T-cell (primary cell): ENCODE measurements at regions not wholly inside any gene's neighbourhood (a gene's known extent, or its start where the extent isn't known, plus 50 kb on each side); places are given as distances from the start of the nearest gene placed in this dataset.

Experiments used
- ATAC-seq, 4 experiments: fragments of 200-7000 bp in 3 of 4; fragments of 150-1000 bp in 1 of 4; cut with Tn5 transposase; replicated peaks in 1 of 4; 1 replicate in 3 of 4; 2 replicates in 1 of 4; pipeline ENCODE4 v1.10.0; 2021; ENCODE audit warnings: moderate library complexity in 3 of 4, mild to moderate bottlenecking in 2 of 4, moderate number of reproducible peaks in 1 of 4
- CTCF ChIA-PET, 2 donors: fragments of 300-600 bp; sonication (Branson Sonifier 250); formaldehyde crosslinking; loops; one replicate each; lab custom pipeline; 2022; ENCODE audit warnings: antibody characterized with exemption in 2 of 2; lab: Charles Lee
- POLR2A ChIA-PET, 2 donors: fragments of 300-600 bp; sonication (Branson Sonifier 250); formaldehyde crosslinking; loops; one replicate each; lab custom pipeline; 2022; ENCODE audit warnings: antibody characterized with exemption in 2 of 2; lab: Charles Lee
- DNase-seq, 35 experiments: peaks; one replicate each; pipeline versions ENCODE4 v3.0.0 to v3.0.0-alpha.2; 2013 to 2023
- H3K27ac ChIP-seq: one replicate; pipeline ENCODE4 v1.5.1; 2013; ENCODE audit warnings: low read length
- H3K27me3 ChIP-seq, 2 experiments: replicated peaks in 1 of 2; 1 replicate in 1 of 2; 2 replicates in 1 of 2; pipeline versions ENCODE4 v1.6.1 to v1.7.0; 2013; ENCODE audit warnings: low read length in 1 of 2, mixed read lengths in 1 of 2; ENCODE audit not compliant: control insufficient read depth in 2 of 2, insufficient read depth in 2 of 2; ENCODE audit errors: extremely low read depth in 1 of 2
- H3K36me3 ChIP-seq, 2 donors: 1 replicate in 1 of 2; 2 replicates in 1 of 2; pipeline versions ENCODE4 v1.6.1 to v1.7.0; 2013; ENCODE audit warnings: low read length in 1 of 2; ENCODE audit not compliant: control insufficient read depth in 2 of 2, insufficient read depth in 1 of 2; ENCODE audit errors: extremely low read depth in 1 of 2
- H3K4me1 ChIP-seq, 2 experiments: 1 replicate in 1 of 2; 2 replicates in 1 of 2; pipeline versions ENCODE4 v1.6.1 to v1.7.0; 2013; ENCODE audit warnings: low read length in 2 of 2, mixed read lengths in 1 of 2; ENCODE audit not compliant: insufficient read depth in 2 of 2, control insufficient read depth in 1 of 2; ENCODE audit errors: extremely low read depth in 1 of 2
- H3K4me3 ChIP-seq, 2 donors: 1 replicate in 1 of 2; 2 replicates in 1 of 2; pipeline versions ENCODE4 v1.5.1 to v1.7.0; 2013; ENCODE audit warnings: mild to moderate bottlenecking in 2 of 2, low read length in 1 of 2, moderate library complexity in 1 of 2; ENCODE audit not compliant: control insufficient read depth in 1 of 2; ENCODE audit errors: extremely low read depth in 1 of 2
- H3K9me3 ChIP-seq: 2 replicates; pipeline ENCODE4 v1.7.0; 2013
- H3K27ac Mint-ChIP-seq, 2 donors: one replicate each; pipeline ENCODE4 v1.8.0; 2020 to 2021; ENCODE audit warnings: mild to moderate bottlenecking in 2 of 2, mixed read lengths in 2 of 2
- H3K27me3 Mint-ChIP-seq, 2 donors: one replicate each; pipeline ENCODE4 v1.8.0; 2021 to 2022; ENCODE audit warnings: mixed read lengths in 2 of 2
- H3K36me3 Mint-ChIP-seq: one replicate; pipeline ENCODE4 v1.8.0; 2021; ENCODE audit warnings: mixed read lengths
- H3K4me1 Mint-ChIP-seq, 3 donors: one replicate each; pipeline ENCODE4 v1.8.0; 2020 to 2022; ENCODE audit warnings: mixed read lengths in 3 of 3, mild to moderate bottlenecking in 1 of 3
- H3K4me3 Mint-ChIP-seq, 3 donors: one replicate each; pipeline ENCODE4 v1.8.0; 2020 to 2022; ENCODE audit warnings: mild to moderate bottlenecking in 3 of 3, mixed read lengths in 3 of 3, moderate library complexity in 3 of 3
- H3K9me3 Mint-ChIP-seq, 3 donors: one replicate each; pipeline ENCODE4 v1.8.0; 2020 to 2022; ENCODE audit warnings: mixed read lengths in 3 of 3
- WGBS: methylation state at CpG from one replicate; pipeline ENCODE4 v1.1.5; 2013; ENCODE audit warnings: missing lambda C conversion rate; ENCODE audit not compliant: insufficient coverage; 5-methylcytosine and 5-hydroxymethylcytosine counted together

DNA sequence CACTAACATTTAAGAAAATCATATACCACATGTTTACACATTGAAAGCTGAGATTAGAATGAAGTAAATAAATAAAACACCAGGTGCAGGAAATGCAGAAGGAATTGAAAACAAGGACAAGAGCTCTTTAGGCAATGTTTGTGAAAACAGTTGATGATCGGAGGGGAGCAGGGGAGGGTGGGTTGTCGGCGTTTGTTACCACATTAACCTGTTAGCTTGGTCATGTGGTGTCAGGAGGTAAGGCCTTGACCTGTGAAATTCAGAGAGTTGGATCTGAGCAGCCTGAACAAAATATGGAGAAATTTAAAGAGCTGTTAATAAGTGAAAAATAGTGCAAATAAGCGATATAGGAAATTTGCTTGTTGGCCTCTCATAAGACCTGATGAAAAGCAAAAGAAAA, 759.9 kb downstream of the PDHA2 start:
- ATAC-seq = no peak
- H3K36me3 ChIP-seq = no peaks in the 10 kb centered on the region
- Mint-ChIP-seq H3K9me3 (peaks cover 0 to 7% (median 0%) of the 10 kb centered on the region in 3 donors), H3K27ac (no peak overlapping the region), H3K4me1 (no peaks in the 10 kb centered on the region), H3K36me3 (no peaks in the 10 kb centered on the region), H3K27me3 (no peaks in the 10 kb centered on the region), H3K4me3 (no peak overlapping the region)
- 98% methylated on average over 3 of the region's 4 CpGs for WGBS
- no peaks in the 10 kb centered on the region for H3K9me3 ChIP-seq
- H3K4me3 ChIP-seq = no peak overlapping the region
- H3K4me1 ChIP-seq = no peaks in the 10 kb centered on the region
- ChIA-PET CTCF (no interaction called here), POLR2A (interaction anchor here in 1 of 2 donors (0.7 kb wide), 1 partner anchor 541 kb away, joined by 7 read pairs; no protein-coding TSS in a partner anchor)
- H3K27me3 ChIP-seq = no peaks in the 10 kb centered on the region
- no peak for DNase-seq
- H3K27ac ChIP-seq = no peak overlapping the region

DNA sequence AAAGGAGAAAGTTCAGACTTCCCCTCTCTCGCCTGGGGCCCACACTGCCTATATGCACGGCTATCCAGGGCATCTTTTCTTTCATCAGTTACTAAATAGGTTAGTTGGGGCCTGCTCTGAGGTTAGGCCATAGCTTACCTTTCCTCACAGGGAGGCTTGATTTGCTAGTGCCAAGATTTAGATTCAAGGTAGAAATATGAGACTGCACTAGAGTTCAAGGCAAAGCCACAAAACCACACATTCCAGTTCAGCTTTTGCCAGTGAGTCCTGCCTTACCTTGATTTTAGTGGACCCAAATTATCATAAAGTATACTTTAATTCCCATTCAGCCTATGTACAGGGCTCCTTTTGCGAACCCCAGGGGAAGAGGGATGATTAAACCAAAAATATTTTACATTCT, 762.8 kb downstream of the PDHA2 start:
- DNase-seq = no peak
- Mint-ChIP-seq H3K27ac (no peak overlapping the region), H3K4me1 (no peaks in the 10 kb centered on the region), H3K27me3 (no peaks in the 10 kb centered on the region), H3K36me3 (no peaks in the 10 kb centered on the region), H3K9me3 (peaks cover 0 to 7% (median 0%) of the 10 kb centered on the region in 3 donors), H3K4me3 (no peak overlapping the region)
- Histone ChIP-seq H3K27ac (no peak overlapping the region), H3K9me3 (no peaks in the 10 kb centered on the region), H3K4me3 (no peak overlapping the region), H3K36me3 (no peaks in the 10 kb centered on the region), H3K4me1 (no peaks in the 10 kb centered on the region), H3K27me3 (no peaks in the 10 kb centered on the region)
- POLR2A ChIA-PET = no interaction called here
- no peak for ATAC-seq
- WGBS = no CpG with 5 or more reads among the region's 3 CpGs
- CTCF ChIA-PET = no interaction called here

DNA sequence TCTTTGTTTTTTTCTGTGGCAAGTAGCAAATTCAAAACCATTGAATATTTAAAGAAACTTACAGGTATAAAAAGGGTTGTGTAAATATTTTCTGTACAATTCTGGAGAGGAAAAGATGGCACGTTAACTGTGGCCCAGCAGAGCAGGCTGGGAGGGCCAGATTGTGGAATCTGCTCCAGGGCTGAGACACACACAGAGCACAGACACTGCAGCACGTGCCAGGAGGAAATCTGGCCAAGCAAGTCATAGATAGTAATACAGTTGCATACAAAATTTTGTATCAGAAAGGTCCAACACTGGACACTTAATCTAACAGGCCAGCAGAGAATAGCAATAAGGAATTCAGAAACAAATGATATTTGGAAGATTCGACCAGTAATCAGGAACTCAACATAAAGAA, 763.7 kb downstream of the PDHA2 start:
- H3K9me3 Mint-ChIP-seq = peaks cover 0 to 12% (median 0%) of the 10 kb centered on the region in 3 donors
- Histone ChIP-seq H3K9me3 (no peaks in the 10 kb centered on the region), H3K27ac (no peak overlapping the region), H3K4me3 (no peak overlapping the region), H3K27me3 (no peaks in the 10 kb centered on the region), H3K36me3 (no peaks in the 10 kb centered on the region), H3K4me1 (no peaks in the 10 kb centered on the region)
- DNase-seq (no peak), ATAC-seq (no peak)
- H3K4me1 Mint-ChIP-seq = no peaks in the 10 kb centered on the region
- H3K4me3 Mint-ChIP-seq = no peak overlapping the region
- no peak overlapping the region for H3K27ac Mint-ChIP-seq
- WGBS = 88% methylated on average over 1 of the region's 3 CpGs
- POLR2A ChIA-PET = no interaction called here
- CTCF ChIA-PET = no interaction called here
- H3K36me3 Mint-ChIP-seq = no peaks in the 10 kb centered on the region
- no peaks in the 10 kb centered on the region for H3K27me3 Mint-ChIP-seq

DNA sequence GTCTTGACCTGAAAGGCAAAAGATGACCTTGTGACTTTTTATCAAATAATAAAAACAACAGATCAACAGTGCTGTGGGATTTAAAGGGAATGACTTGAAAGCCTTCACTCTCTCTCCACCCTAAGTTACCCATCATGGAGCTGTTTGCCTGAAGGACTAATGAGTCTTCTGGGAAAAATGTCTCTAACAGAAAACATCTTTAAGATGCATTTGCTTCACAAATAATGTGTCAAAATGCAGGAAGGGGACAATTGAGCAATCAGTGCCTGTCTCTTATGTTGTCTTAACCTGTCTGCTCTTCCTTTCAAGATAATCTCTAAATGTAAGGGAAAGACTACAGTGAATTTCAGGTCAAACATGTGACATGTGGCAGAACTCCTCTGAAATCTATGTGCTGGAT, 766.6 kb downstream of the PDHA2 start:
- ChIA-PET CTCF (no interaction called here), POLR2A (no interaction called here)
- H3K9me3 Mint-ChIP-seq = peaks cover 0 to 14% (median 4%) of the 10 kb centered on the region in 3 donors
- no peaks in the 10 kb centered on the region for H3K27me3 Mint-ChIP-seq
- ATAC-seq = no peak
- H3K36me3 Mint-ChIP-seq = no peaks in the 10 kb centered on the region
- no peak overlapping the region for H3K4me3 Mint-ChIP-seq
- no peak overlapping the region for H3K27ac ChIP-seq
- no peaks in the 10 kb centered on the region for H3K27me3 ChIP-seq
- no peaks in the 10 kb centered on the region for H3K36me3 ChIP-seq
- no peak for DNase-seq
- no peak overlapping the region for H3K27ac Mint-ChIP-seq
- no peaks in the 10 kb centered on the region for H3K4me1 Mint-ChIP-seq
- H3K4me3 ChIP-seq = no peak overlapping the region
- H3K4me1 ChIP-seq = no peaks in the 10 kb centered on the region
- H3K9me3 ChIP-seq = no peaks in the 10 kb centered on the region

DNA sequence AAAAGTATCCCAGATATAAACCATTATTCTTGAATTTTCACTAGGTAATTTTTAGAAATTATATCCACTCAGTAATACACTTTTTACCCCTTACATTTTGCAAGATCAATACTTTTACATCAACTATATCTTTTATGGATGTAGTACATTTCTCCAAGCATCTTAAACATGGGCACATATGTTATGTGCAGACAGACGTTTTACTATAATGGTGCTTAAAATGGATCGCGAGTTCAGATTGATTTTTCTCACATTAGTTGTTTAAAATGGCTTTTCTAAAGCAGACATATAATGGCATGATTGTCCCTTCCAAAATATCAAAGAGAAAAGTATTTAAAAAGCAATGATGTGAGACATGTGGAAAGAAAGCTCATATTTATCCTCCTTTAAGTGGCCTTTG, 786.1 kb downstream of the PDHA2 start:
- DNase-seq (no peak), ATAC-seq (no peak)
- Histone ChIP-seq H3K27ac (no peak overlapping the region), H3K9me3 (no peaks in the 10 kb centered on the region), H3K36me3 (no peaks in the 10 kb centered on the region), H3K27me3 (no peaks in the 10 kb centered on the region), H3K4me1 (no peaks in the 10 kb centered on the region), H3K4me3 (no peak overlapping the region)
- ChIA-PET POLR2A (no interaction called here), CTCF (no interaction called here)
- peaks cover 0 to 13% (median 9%) of the 10 kb centered on the region in 3 donors for H3K9me3 Mint-ChIP-seq
- no peak overlapping the region for H3K27ac Mint-ChIP-seq
- no peaks in the 10 kb centered on the region for H3K4me1 Mint-ChIP-seq
- no CpG with 5 or more reads among the region's 3 CpGs for WGBS
- H3K4me3 Mint-ChIP-seq = no peak overlapping the region
- no peaks in the 10 kb centered on the region for H3K36me3 Mint-ChIP-seq
- H3K27me3 Mint-ChIP-seq = no peaks in the 10 kb centered on the region

DNA sequence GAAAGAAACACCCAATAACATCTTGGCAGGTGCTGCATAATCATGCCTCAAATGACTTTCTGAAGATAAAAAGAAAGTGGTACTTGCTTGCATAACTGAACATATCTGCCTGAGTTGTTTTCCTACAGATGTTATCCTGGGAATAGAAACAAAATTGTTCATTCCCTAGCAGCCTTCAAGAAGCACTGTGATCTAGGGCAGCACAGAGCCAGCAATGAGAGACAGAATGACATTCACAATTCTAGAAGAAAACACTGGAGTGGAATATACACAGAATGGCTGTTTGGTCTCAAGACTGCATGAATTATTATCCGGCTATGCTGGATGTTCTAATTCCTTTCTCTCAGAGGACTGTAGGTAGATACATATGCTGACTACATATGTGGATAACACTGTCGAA, 790.9 kb downstream of the PDHA2 start:
- DNase-seq = no peak
- H3K27me3 Mint-ChIP-seq = no peaks in the 10 kb centered on the region
- no peaks in the 10 kb centered on the region for H3K36me3 Mint-ChIP-seq
- H3K27ac Mint-ChIP-seq = no peak overlapping the region
- H3K27me3 ChIP-seq = no peaks in the 10 kb centered on the region
- no peaks in the 10 kb centered on the region for H3K36me3 ChIP-seq
- POLR2A ChIA-PET = no interaction called here
- H3K4me1 ChIP-seq = no peaks in the 10 kb centered on the region
- WGBS = no CpG with 5 or more reads among the region's 2 CpGs
- H3K9me3 Mint-ChIP-seq = peaks cover 0 to 14% (median 9%) of the 10 kb centered on the region in 3 donors
- no peak overlapping the region for H3K4me3 ChIP-seq
- H3K4me3 Mint-ChIP-seq = no peak overlapping the region
- CTCF ChIA-PET = no interaction called here
- H3K4me1 Mint-ChIP-seq = no peaks in the 10 kb centered on the region
- ATAC-seq = no peak
- no peaks in the 10 kb centered on the region for H3K9me3 ChIP-seq
- H3K27ac ChIP-seq = no peak overlapping the region

DNA sequence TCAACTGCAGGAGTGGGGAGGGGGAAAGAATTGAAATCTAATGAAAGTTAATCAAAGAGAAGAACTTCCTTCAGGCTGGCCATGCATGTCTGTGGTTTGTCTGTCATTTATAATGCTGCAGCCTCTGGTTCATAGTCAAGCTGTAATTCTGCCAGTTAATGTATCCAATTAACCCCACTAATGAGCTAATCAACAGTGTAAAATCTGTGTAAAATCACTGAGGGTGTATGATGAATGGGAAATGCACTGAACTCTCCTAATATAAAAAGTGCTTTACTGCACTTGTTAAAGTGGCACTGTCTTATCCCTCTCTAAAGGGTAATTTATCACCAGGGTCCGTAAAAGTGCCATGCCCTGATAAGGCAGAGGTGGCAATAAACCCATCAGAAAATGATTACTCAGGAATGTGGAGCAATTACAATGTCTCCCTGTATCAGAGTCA, 798.1 kb downstream of the PDHA2 start:
- H3K4me1 Mint-ChIP-seq = no peaks in the 10 kb centered on the region
- ATAC-seq = no peak
- Histone ChIP-seq H3K4me3 (no peak overlapping the region), H3K27me3 (no peaks in the 10 kb centered on the region), H3K4me1 (no peaks in the 10 kb centered on the region), H3K27ac (no peak overlapping the region), H3K9me3 (no peaks in the 10 kb centered on the region), H3K36me3 (no peaks in the 10 kb centered on the region)
- no peak overlapping the region for H3K4me3 Mint-ChIP-seq
- no CpG with 5 or more reads among the region's 1 CpG for WGBS
- POLR2A ChIA-PET = no interaction called here
- peaks cover 5 to 11% (median 7%) of the 10 kb centered on the region in 3 donors for H3K9me3 Mint-ChIP-seq
- H3K27me3 Mint-ChIP-seq = no peaks in the 10 kb centered on the region
- H3K27ac Mint-ChIP-seq = no peak overlapping the region
- CTCF ChIA-PET = no interaction called here
- H3K36me3 Mint-ChIP-seq = no peaks in the 10 kb centered on the region
- DNase-seq = no peak
